Midbrain (tissue), 1 donor: ENCODE measurements at regions not wholly inside any gene's neighbourhood (a gene's known extent, or its start where the extent isn't known, plus 50 kb on each side); places are given as distances from the start of the nearest gene placed in this dataset.

Experiments
- DNase-seq: peaks from one replicate; lab custom pipeline; 2025; lab: John Stamatoyannopoulos, UW

- no peak for DNase-seq
These were observed 98.6 kb downstream of the INSIG2 start for GRCh38 chr2:118186858-118187254.

- peak; percentile 84 for DNase-seq
These were observed 98.0 kb downstream of the INSIG2 start for GRCh38 chr2:118186110-118186857.

- peak; percentile 14 for DNase-seq
These were observed 97.2 kb downstream of the INSIG2 start for GRCh38 chr2:118185210-118186109.

- DNase-seq = no peak
These were observed 95.1 kb downstream of the INSIG2 start for GRCh38 chr2:118183381-118183780.

- no peak for DNase-seq
These were observed 91.2 kb downstream of the INSIG2 start for GRCh38 chr2:118179445-118179844.

GRCh38 chr2:118177884-118178283, 89.6 kb downstream of the INSIG2 start:
- DNase-seq = no peak

GRCh38 chr2:118177318-118177717, 89.0 kb downstream of the INSIG2 start:
- no peak for DNase-seq

GRCh38 chr2:118176601-118177000, 88.3 kb downstream of the INSIG2 start:
- no peak for DNase-seq

- no peak for DNase-seq
These were observed 83.3 kb downstream of the INSIG2 start for GRCh38 chr2:118171546-118171945.

- DNase-seq = no peak
These were observed 81.2 kb downstream of the INSIG2 start for GRCh38 chr2:118169359-118170005.

GRCh38 chr2:118168615-118169014, 80.3 kb downstream of the INSIG2 start:
- DNase-seq = no peak

- no peak for DNase-seq
These were observed 78.8 kb downstream of the INSIG2 start for GRCh38 chr2:118167026-118167425.

- DNase-seq = no peak
These were observed 78.0 kb downstream of the INSIG2 start for GRCh38 chr2:118166242-118166641.

GRCh38 chr2:118165595-118165994, 77.3 kb downstream of the INSIG2 start:
- no peak for DNase-seq
